Endothelial cell of umbilical vein (primary cell): ENCODE measurements at regions not wholly inside any gene's neighbourhood (a gene's known extent, or its start where the extent isn't known, plus 50 kb on each side); places are given as distances from the start of the nearest gene placed in this dataset.

Source experiments
- BruUV-seq: library from RNA; stranded (reverse); fragments of 400-500 nt; replicated peaks from 2 replicates; lab custom pipeline; 2021; lab: Mats Ljungman, UMichigan
- CTCF ChIA-PET: fragments of 300-600, 350-600 bp; sonication (Branson Sonifier 250); formaldehyde crosslinking; loops from one replicate; lab custom pipeline; 2021; ENCODE audit warnings: antibody characterized with exemption, inconsistent platforms; lab: Charles Lee
- POLR2A ChIA-PET: fragments of 300-600, 350-600 bp; sonication (Branson Sonifier 250); formaldehyde crosslinking; loops from one replicate; lab custom pipeline; 2021; ENCODE audit warnings: antibody characterized with exemption, inconsistent platforms; lab: Charles Lee
- DNase-seq: peaks from one replicate; pipeline ENCODE4 v3.0.0-alpha.2; 2011; ENCODE audit warnings: low read depth, low spot score
- FAIRE-seq: peaks from 2 replicates; lab custom pipeline; 2011; peaks lifted over from hg19 to GRCh38; lab: Jason Lieb, UNC
- H2AFZ ChIP-seq: 2 replicates; pipeline ENCODE4 v1.6.0; 2012; ENCODE audit warnings: low read depth, low read length, control low read depth, inconsistent platforms
- H3K27ac ChIP-seq: 2 replicates; pipeline ENCODE4 v1.5.1; 2011; ENCODE audit warnings: low read depth, mild to moderate bottlenecking, control low read depth, low read length, moderate library complexity; ENCODE audit not compliant: insufficient read depth
- H3K27me3 ChIP-seq, 2 experiments: 2 replicates each; pipeline versions ENCODE4 v1.6.0 to v1.6.1; 2011; ENCODE audit warnings: low read length in 2 of 2, mixed read lengths in 1 of 2; ENCODE audit not compliant: control insufficient read depth in 2 of 2, insufficient read depth in 2 of 2
- H3K36me3 ChIP-seq, 2 experiments: 2 replicates in 1 of 2; 3 replicates in 1 of 2; pipeline ENCODE4 v1.5.1; 2011; ENCODE audit warnings: low read length in 2 of 2, mild to moderate bottlenecking in 1 of 2, moderate library complexity in 1 of 2; ENCODE audit not compliant: control insufficient read depth in 2 of 2, insufficient read depth in 2 of 2; ENCODE audit errors: extremely low read depth in 1 of 2
- H3K4me1 ChIP-seq: 3 replicates; pipeline ENCODE4 v1.5.1; 2011; ENCODE audit warnings: mild to moderate bottlenecking, low read length; ENCODE audit not compliant: control insufficient read depth, insufficient read depth; ENCODE audit errors: extremely low read depth
- H3K4me2 ChIP-seq: 2 replicates; pipeline ENCODE4 v1.6.1; 2011; ENCODE audit warnings: low read length, control low read depth, mixed read lengths; ENCODE audit not compliant: insufficient read depth
- H3K4me3 ChIP-seq, 3 experiments: fragments of 200-600 bp in 1 of 3; sonication (generic), shearing (Covaris generic) in 1 of 3; replicated peaks in 1 of 3; 2 replicates each; pipeline ENCODE4 v1.5.1; 2011 to 2016; ENCODE audit warnings: control low read depth in 3 of 3, low read length in 3 of 3, mild to moderate bottlenecking in 2 of 3, inconsistent platforms in 1 of 3, low read depth in 1 of 3, moderate library complexity in 1 of 3; ENCODE audit not compliant: insufficient read depth in 1 of 3
- H3K79me2 ChIP-seq: 2 replicates; pipeline ENCODE4 v1.6.0; 2012; ENCODE audit warnings: low read length, inconsistent platforms; ENCODE audit not compliant: control insufficient read depth, insufficient read depth
- H3K9ac ChIP-seq: replicated peaks from 2 replicates; pipeline ENCODE3; 2011; ENCODE audit warnings: low read length, control low read depth; ENCODE audit not compliant: insufficient read depth; ENCODE audit errors: extremely low read depth
- H3K9me1 ChIP-seq: replicated peaks from 3 replicates; pipeline ENCODE4 v1.6.0; 2011; ENCODE audit warnings: mild to moderate bottlenecking, low read length; ENCODE audit not compliant: control insufficient read depth, insufficient read depth; ENCODE audit errors: extremely low read depth
- H3K9me3 ChIP-seq: replicated peaks from 2 replicates; pipeline ENCODE4 v1.5.1; 2012; ENCODE audit warnings: low read length, inconsistent platforms; ENCODE audit not compliant: control insufficient read depth, insufficient read depth
- H4K20me1 ChIP-seq: replicated peaks from 2 replicates; pipeline ENCODE3; 2011; ENCODE audit warnings: mild to moderate bottlenecking, low read length; ENCODE audit not compliant: control insufficient read depth, insufficient read depth; ENCODE audit errors: extremely low read depth
- EZH2 ChIP-seq: IDR thresholded peaks from 2 replicates; pipeline ENCODE4 v1.6.1; 2012; ENCODE audit warnings: borderline replicate concordance, low read depth, mild to moderate bottlenecking, moderate library complexity, low read length, inconsistent platforms; ENCODE audit not compliant: severe bottlenecking
- FOS ChIP-seq: IDR thresholded peaks from 2 replicates; pipeline ENCODE4 v1.6.1; 2011; ENCODE audit warnings: mild to moderate bottlenecking, low read length, moderate library complexity, borderline replicate concordance; ENCODE audit not compliant: insufficient read depth
- GATA2 ChIP-seq: IDR thresholded peaks from 2 replicates; pipeline ENCODE4 v1.7.0; 2011; ENCODE audit warnings: low read depth, mild to moderate bottlenecking, moderate library complexity, mixed read lengths, low read length; ENCODE audit not compliant: insufficient read length, insufficient read depth
- JUN ChIP-seq: IDR thresholded peaks from 2 replicates; pipeline ENCODE4 v1.6.1; 2011; ENCODE audit warnings: borderline replicate concordance, low read depth; ENCODE audit not compliant: insufficient read length, insufficient read depth
- MYC ChIP-seq: IDR thresholded peaks from one replicate; pipeline ENCODE4 v1.6.1; 2011; ENCODE audit warnings: mild to moderate bottlenecking, low read depth, low read length
- POLR2AphosphoS5 ChIP-seq: IDR thresholded peaks from 2 replicates; pipeline ENCODE4 v1.6.1; 2012; ENCODE audit warnings: low read depth, mild to moderate bottlenecking, control low read depth, low read length, moderate library complexity; ENCODE audit not compliant: insufficient read depth
- dilution Hi-C: fragments of 300-500 bp; cut with MboI; formaldehyde crosslinking; loops from one replicate; pipeline ENCODE4 v1.15.0; 2019; ENCODE audit warnings: low sequenced_read_pairs; ENCODE audit not compliant: extremely low pct_ligation_motif_present
- intact Hi-C: fragments of 100-400 bp; cut with micrococcal nuclease; formaldehyde crosslinking; loops from one replicate; pipeline ENCODE4 v1.10.0; 2022
- TF ChIP-seq, protein P1 (sequence below): IDR thresholded peaks from 2 replicates; pipeline ENCODE4 v1.6.1; 2011; ENCODE audit not compliant: insufficient read depth, insufficient read length
- TF ChIP-seq, protein P2 (sequence below), 2 donors: IDR thresholded peaks; 1 replicate in 1 of 2; 2 replicates in 1 of 2; pipeline ENCODE4 v1.5.1; 2011; ENCODE audit warnings: low read length in 2 of 2, mild to moderate bottlenecking in 2 of 2, moderate library complexity in 2 of 2, control low read depth in 1 of 2, inconsistent platforms in 1 of 2, low read depth in 1 of 2; ENCODE audit not compliant: insufficient read depth in 1 of 2; ENCODE audit errors: extremely low read depth in 1 of 2

DNA sequence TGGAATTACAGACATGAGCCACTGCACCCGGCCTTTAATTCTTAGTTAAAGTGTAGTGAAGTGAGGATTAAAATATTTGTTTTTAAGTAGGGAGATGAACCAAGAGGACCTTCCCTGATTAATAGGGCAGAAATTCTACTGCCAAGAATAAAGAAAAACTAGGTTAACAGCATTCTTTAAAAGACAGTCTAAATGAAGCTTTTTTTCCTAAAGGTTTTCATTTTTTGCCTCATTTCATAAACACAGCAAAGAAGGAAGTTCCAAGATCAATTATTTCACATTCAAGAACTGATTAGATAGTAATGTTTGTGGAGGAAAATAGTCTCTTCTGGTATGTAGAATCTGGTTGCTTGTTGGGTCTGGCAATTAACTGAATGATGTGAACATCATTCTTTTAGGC is 112.1 kb upstream of the ARSJ start:
- no peaks in the 10 kb centered on the region for H3K79me2 ChIP-seq
- DNase-seq = no peak
- no peaks in the 10 kb centered on the region for H4K20me1 ChIP-seq
- H3K4me3 ChIP-seq = no peak overlapping the region
- BruUV-seq = no TSS peak
- dilution Hi-C loops = no loop called here
- ChIA-PET POLR2A (no interaction called here), CTCF (interaction anchor here (0.8 kb wide), 1 partner anchor 14 kb away, joined by 3 read pairs; no protein-coding TSS in a partner anchor)
- TF ChIP-seq FOS = no peak
- no peak for TF ChIP-seq POLR2AphosphoS5
- intact Hi-C loops = no loop called here
- H3K36me3 ChIP-seq = no peaks in the 10 kb centered on the region
- H3K27ac ChIP-seq = no peak overlapping the region
- H3K4me1 ChIP-seq = peaks cover 10% of the 10 kb centered on the region
- FAIRE-seq = no peak
- no peaks in the 10 kb centered on the region for H3K27me3 ChIP-seq
- H3K9me3 ChIP-seq = no peaks in the 10 kb centered on the region
- no peak overlapping the region for H2AFZ ChIP-seq
- no peaks in the 10 kb centered on the region for H3K9me1 ChIP-seq
- H3K4me2 ChIP-seq = no peak overlapping the region
- no peak overlapping the region for H3K9ac ChIP-seq

DNA sequence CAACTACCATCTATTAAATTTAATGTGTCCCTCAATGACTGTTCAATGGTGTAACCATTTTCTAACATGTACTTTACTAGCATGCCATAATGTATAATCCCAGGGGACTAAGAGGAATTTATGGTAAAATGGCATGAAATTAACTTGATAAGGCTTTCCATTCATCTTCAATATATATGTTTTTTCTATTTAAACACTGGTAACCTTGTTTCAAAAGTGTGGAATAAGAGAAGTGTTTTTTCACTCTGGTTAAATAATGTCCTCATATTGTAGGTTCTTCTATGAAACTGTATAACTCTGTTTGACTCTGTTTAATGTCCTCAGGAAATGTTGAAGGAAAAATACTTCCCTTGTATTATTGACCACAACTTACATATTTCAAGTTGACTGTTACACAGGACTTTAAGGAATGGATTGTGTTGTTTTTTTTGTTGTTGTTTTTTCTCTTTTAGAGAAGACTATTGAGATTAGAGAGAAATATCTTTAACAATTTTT is 113.8 kb upstream of the ARSJ start:
- dilution Hi-C loops = no loop called here
- intact Hi-C loops = no loop called here
- Histone ChIP-seq H3K9me1 (no peaks in the 10 kb centered on the region), H3K79me2 (no peaks in the 10 kb centered on the region), H3K4me2 (no peak overlapping the region), H3K4me1 (no peaks in the 10 kb centered on the region), H3K36me3 (no peaks in the 10 kb centered on the region), H3K27me3 (no peaks in the 10 kb centered on the region), H2AFZ (no peak overlapping the region), H4K20me1 (no peaks in the 10 kb centered on the region), H3K4me3 (no peak overlapping the region), H3K9ac (no peak overlapping the region), H3K27ac (no peak overlapping the region), H3K9me3 (no peaks in the 10 kb centered on the region)
- DNase-seq = peak; percentile 18
- POLR2A ChIA-PET = no interaction called here
- FAIRE-seq = no peak
- BruUV-seq = no TSS peak
- TF ChIP-seq EZH2 (no peak), MYC (no peak), POLR2AphosphoS5 (no peak), JUN (no peak), FOS (no peak), GATA2 (no peak)
- TF ChIP-seq, protein P1, sequence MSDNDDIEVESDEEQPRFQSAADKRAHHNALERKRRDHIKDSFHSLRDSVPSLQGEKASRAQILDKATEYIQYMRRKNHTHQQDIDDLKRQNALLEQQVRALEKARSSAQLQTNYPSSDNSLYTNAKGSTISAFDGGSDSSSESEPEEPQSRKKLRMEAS = no peak
- TF ChIP-seq, protein P2, sequence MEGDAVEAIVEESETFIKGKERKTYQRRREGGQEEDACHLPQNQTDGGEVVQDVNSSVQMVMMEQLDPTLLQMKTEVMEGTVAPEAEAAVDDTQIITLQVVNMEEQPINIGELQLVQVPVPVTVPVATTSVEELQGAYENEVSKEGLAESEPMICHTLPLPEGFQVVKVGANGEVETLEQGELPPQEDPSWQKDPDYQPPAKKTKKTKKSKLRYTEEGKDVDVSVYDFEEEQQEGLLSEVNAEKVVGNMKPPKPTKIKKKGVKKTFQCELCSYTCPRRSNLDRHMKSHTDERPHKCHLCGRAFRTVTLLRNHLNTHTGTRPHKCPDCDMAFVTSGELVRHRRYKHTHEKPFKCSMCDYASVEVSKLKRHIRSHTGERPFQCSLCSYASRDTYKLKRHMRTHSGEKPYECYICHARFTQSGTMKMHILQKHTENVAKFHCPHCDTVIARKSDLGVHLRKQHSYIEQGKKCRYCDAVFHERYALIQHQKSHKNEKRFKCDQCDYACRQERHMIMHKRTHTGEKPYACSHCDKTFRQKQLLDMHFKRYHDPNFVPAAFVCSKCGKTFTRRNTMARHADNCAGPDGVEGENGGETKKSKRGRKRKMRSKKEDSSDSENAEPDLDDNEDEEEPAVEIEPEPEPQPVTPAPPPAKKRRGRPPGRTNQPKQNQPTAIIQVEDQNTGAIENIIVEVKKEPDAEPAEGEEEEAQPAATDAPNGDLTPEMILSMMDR (IDR thresholded peaks at IDR 0.05; ENCODE audit: extremely low read depth in 1 of 2, insufficient read depth in 1 of 2, low read depth in 1 of 2, low read length in 2 of 2) = no peak
- CTCF ChIA-PET = no interaction called here
